HG02970 (cell line): ENCODE measurements at regions not wholly inside any gene's neighbourhood (a gene's known extent, or its start where the extent isn't known, plus 50 kb on each side); places are given as distances from the start of the nearest gene placed in this dataset.
A peak's percentile ranks its signal among the peaks of the same experiment; 100 is the strongest.

ENCODE experiments used
- ATAC-seq: cut with Tn5 transposase; IDR thresholded peaks from one replicate; pipeline ENCODE4 v1.9.1; 2021; ENCODE audit warnings: mild to moderate bottlenecking, moderate library complexity, moderate number of reproducible peaks; ENCODE audit not compliant: unreplicated experiment, low FRiP score

DNA sequence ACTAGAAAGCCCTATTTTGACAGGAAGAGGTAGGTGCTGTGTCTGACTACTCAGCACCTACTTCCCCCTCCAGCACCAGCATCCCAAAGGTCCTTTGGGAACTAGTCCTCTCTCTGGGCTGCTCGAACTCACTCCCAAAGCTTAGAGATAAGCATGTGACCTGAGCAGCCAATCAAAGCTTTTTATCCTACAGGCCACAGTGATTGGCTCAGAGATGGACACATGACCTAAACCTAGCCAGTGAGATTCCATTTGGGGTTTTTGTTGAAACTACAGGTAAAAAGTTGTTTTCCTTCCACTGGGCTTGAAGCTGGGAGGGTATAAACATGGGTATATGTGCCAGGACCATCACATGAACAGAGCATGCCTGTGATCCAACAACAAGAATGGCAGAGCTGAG lies 186.5 kb upstream of the PPP2R3A start:
- ATAC-seq: no peak

DNA sequence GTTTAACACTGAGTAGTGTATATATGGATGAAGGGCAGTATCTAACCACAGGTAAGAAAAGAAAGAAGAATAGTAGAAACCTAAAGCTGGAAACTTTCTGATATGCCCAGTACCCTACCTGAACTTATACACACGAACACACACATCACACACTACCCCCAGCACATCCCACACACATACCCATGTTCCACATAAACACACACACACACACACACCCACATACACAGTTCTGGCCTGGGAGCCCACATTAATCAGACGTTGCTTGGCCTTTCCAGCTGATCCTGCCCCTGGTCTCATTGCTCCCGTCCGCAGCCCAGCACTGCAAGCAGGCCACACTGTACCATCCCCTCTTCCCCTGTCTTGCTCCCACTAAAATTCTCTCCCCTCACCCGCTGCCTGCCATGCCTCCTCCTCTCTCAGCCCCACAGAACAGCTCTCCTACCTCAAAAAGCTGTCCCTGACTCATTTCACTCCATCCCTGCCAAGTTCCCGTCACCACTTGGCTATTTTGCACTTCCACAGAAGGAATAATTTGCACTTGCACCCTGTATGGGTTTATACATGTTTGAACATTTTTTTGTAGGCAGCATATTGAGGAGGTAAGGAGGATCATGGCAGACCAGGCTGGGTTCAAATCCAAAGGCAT lies 185.8 kb upstream of the PPP2R3A start:
- no peak for ATAC-seq

DNA sequence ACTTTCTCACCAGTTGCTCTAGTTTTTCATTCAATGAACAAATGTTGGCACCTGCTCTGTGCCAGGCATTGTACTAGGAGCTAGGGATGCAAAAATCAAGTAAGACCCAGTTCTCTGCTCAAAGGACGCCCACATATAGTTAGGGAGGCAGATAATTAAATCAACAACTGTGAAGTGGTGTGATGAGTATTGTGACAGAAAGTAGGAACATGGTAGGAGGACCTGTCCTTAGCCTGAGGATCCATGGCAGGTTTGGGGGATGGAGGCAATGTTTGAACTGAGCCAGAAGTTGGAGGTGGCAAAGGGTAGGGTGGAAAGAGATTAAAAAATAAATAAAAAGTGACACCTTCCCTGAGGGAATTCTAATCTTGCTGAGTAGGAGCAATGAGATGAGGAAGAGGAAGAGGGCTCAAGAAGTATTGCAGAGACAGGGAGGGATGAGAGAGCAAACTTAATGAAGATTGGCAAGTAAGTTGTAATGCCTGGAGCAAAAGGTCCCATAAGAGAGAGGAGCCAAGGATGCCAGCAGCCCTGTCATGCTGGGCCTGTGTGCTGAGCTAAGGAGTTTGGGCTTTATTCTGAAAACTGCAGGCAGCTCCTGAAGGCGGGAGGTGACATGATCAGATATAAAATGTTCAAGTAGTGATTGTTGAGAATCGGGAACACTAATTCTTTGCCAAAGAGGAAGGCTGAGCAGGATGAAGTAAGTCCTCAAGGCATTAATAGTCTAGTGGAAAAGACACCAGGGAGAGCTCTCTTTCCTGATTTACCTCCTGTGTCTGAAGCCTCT lies 184.3 kb upstream of the PPP2R3A start:
- ATAC-seq: no peak

DNA sequence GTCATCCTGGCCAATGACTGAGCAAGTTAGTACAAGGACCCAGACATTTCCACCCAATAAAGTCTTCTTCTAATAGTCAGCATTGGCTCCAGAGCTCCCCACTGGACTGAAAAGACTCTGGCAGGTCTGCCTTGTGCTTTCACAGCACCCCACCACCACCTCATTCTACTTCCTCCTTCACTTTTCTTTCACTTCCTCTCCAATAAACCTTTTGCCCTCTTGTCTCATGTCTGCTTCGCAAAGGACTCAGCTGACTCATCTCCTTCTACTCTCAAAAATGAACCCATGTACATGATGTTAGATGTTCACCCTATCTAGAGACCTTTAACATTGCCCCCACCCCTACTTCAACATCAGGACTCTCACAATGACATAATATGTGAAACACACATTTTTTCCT lies 181.0 kb upstream of the PPP2R3A start:
- ATAC-seq: peak; percentile 56

DNA sequence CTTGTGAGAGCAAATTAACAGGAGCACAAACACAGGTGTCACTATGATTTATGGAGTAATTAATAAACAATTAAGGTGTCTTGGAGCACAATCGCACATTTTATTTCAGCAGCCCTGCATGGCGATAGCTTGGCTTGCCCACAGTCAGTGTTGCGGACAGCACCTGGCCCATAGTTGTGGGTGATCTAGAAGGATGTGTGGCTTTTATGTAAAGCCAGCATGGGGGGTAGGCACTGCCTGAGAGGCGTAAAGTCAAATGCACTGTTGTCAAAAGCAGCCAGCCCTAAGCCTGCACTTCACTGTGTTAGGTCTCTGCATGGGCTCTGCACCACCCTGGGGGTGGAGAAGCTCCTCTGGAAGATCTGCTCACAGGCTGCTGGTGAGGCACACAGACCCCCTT lies 177.4 kb upstream of the PPP2R3A start:
- ATAC-seq: no peak

DNA sequence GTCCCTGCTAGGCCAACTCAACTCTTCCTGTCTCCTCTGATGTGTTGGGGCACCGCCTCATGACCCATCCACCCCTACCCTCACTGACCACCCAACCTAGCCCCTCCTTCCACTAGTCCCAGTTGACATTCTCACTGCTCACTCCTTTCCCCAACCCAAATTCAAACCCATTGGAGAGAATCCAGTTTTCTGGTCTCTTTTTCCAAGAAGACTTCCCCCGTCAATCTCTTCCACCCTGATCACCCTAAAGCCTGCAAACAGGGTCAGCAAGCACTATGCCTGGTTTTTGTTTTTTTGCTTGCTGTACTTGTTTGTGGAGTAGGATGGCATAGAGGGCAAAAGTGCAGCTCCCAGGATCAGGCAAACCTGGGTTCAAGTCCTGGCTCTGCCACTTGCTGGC lies 176.6 kb upstream of the PPP2R3A start:
- no peak for ATAC-seq

DNA sequence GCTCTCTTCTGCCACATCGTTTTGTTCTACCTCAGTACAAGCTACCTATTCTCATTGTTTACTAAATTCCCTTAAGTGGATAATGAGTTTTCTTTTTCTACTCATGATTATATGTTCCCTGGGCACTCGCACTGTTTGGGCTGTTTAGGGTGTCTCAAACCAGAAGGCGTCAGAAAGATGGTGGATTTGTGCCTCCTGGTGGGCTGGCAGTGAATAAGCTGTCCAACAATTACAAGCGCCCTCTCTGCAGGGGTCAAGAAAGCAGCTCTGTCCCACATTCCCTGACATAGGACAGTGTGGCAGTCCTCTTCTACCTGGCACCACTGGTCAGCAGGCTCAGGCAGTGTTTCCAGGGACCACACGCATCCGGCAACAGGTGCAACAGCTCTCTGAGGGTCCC lies 173.4 kb upstream of the PPP2R3A start:
- ATAC-seq: no peak

DNA sequence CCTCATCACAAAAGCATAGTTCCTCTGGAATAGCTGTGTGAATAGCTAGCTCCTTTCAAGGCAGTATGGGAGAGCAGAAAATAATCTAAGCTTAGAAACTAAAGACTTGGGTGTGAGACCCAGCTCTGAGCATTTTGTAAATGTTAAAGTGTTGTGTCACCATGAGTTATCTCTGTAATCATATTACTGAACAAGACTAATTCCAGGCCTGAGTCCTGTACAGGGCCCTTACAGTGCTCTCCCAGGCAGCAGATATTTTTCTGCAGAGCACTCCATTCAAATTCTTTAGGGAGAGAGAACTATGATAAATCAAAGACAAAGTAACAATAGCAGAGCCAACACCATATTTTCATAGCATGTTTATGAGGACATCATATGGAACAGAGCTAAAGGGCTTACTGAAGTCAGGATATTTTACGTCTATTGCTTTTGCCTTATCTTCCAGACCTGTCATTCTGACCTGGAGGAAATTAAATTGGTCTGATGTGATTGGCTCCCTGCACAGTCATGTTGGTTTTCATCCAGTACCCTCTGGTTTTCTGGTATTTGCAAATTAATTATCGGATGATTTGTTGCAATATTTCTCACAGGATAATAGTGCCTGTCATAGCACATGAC lies 172.6 kb upstream of the PPP2R3A start:
- no peak for ATAC-seq

DNA sequence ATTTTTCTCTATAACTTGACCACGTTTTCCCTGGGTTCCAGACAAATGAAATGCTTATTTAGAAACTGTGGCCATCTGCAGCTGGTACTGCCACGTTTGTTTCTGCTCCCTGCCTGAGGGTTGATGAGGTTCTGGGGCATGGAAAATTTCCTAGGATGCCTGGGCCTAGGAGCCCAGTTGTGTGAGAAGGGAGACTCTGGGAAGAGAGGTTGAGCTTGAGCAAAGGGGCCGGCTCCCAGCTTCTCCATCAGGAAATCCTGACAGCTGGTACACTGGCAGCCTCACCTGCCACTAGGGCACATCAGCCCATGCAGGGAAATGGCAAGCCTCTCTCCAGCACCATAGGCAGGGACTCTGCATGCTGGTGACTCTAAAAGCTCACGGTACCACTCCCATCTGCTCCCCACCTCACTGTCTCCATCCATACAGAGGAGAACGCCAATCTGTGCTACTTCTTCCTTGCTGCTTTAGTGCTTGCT lies 165.4 kb upstream of the PPP2R3A start:
- ATAC-seq: no peak

DNA sequence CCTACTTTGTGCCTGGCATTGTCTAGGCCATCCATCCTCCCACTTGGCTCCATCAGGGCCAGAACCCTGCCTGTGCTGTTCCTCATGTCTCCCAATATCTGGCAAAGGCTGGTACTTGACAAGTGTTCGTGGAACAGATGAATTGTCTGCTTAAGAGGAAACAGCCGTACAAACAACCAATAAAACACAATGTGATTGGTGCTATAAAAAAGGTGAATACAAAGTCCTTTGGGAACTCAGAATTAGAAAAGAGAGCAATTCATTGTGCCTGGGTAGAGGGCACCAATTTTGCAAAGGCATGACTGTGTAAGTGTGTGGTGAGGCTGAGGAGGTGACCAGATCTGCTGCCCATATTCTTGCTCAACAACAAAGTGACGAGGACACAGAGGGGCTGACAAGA lies 164.5 kb upstream of the PPP2R3A start:
- ATAC-seq: no peak

DNA sequence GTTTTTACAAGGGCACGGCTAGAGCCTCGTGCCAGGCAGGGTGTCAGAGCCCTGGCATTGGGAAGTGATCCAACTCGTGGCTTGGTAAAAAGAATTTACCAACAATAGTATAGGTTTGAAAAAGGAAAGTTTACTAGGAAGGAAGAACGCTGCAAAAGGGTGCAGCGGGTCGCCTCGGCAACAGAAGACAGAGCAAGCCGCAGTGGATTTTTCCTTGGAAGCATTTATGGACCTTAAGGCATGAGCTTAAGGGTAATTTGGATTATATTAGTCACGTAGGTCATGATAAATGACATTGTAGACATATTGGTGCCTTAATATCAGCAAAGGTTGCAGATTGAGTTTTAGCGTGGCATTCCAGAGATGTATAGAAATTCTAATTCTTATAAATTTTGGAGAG lies 163.4 kb upstream of the PPP2R3A start:
- no peak for ATAC-seq

DNA sequence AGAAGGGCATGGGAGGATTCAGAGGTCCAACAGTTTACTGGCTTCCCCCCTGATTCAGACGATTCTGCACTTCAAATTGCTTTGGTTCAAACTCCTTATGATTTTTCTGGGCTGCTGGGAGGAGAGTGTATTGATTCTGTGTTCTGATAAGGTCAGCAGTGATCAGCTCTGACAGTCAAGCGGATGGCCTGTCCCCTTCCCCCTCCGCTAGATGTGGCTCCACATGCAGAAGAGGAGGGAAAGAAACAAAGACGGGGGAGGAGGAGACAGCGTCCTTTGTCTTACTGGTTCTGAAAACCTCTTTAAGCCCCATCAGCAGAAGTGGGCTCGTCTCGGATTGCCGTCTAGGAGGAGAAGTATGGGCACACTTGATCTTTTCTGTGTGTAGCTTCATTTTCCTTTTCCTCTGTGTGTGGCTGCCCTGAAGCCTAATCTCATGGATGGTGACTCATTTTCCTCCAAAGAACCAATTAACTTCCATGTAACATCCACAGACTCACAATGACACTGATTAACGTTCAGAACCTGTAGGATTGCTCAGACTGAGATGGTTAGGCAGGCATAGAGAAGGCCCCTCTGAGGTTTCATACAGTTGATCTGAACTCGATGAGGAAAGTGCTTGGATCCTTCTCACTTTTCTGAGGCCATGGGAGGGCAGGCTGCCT lies 162.4 kb upstream of the PPP2R3A start:
- ATAC-seq: no peak

DNA sequence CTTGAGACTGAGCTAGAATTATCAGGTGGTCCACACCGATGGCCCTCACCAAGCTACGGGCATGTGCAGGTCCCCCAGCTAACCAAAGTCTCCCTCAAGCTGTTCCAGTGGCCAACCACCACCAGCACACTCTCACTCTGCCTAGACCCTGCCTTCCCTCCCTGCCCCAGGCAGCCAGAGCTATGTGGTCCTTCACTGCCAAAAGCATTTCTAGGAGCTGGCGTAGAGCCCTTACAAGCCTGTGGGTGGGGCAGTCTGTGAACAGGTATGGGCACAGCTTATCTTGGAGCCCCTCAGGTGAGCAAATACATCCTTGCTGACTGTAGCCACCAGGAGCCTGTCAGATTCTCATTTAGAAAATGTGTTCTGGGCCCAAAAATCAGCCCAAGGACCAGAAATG lies 159.8 kb upstream of the PPP2R3A start:
- ATAC-seq: no peak

DNA sequence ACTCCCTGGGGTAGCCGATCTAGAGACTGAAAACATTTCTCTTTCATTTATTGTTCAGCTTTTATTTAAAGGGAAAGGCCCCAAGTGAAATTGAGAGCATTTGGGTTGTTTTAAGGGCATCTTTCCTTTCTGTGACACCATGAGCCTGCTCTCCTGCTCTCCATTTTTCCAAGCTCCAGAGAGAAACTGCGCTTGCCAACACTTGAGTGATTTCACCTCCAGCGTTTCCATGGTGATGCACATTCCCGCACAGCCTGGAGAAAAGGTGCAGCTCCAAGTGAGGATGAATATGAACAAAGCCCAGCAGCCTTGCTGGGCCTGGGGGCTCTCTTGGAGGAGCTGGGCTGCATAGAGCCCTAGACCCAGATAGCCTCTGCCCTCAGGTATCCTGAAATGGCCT lies 159.2 kb upstream of the PPP2R3A start:
- no peak for ATAC-seq

DNA sequence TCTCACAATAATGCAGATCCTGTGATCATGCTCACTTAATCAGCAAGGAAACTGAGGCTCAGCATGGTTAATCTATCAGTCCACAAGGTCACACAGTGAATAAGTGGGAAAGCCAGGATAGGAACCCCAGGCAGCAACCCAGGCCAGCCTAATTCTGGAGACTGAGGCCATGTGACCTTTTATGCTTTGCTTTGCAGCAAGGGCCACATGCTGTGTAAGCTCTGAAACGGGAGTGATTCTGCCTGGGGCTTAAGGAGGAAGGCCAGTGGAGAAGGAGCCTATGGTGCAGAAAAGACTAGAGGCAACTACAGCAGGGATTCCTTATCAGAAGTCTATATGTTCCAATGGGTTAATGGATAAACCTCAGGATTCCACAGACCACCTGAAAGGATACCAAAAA lies 157.6 kb upstream of the PPP2R3A start:
- ATAC-seq: no peak

DNA sequence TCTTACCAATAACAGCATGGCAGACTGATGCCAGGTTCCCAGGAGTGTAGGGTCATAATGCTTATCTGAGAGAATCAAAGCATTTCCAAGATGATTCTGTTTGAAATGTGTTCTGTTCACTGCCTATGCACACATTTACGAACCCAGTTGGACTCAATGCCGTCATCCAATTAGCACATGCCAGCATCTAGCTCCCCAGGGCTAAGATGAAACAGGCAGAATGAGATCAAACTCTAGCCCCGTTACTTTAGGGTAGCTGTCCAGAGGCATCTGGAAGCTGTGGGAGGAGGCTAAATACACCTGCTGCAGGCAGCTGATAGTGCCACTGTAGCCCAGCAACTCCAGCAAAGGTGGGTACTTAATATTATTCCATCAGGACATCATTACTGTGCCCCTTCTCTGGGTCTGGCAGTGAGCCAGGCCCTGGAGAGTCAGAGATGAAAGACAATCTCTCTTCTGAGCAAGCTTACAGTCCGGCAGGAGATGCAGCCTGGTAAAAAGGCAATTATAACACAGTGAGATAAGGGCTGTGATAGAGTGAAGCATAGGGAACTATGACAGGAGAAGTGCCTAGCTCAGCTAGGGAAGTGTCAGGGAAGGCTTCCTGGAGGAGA lies 156.4 kb upstream of the PPP2R3A start:
- ATAC-seq: no peak

DNA sequence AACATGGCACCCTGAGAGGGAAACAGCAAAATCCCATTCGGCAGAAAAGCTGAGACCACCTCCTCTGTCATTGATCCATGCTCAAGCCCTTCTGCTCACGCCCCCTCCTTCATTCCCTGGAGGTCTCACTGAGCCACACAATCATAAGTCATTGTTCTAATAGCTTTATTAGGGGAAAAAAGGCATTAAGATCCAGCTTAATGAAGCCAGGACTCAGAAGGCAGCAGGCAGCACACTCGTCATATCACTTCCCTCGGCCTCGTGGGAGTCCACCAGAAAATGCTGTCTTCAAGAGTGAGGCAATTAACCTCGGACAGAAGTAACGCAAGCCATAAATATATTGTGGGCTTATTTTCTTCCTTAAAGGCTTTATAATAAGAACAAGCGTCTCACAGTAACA lies 153.9 kb upstream of the PPP2R3A start:
- no peak for ATAC-seq

DNA sequence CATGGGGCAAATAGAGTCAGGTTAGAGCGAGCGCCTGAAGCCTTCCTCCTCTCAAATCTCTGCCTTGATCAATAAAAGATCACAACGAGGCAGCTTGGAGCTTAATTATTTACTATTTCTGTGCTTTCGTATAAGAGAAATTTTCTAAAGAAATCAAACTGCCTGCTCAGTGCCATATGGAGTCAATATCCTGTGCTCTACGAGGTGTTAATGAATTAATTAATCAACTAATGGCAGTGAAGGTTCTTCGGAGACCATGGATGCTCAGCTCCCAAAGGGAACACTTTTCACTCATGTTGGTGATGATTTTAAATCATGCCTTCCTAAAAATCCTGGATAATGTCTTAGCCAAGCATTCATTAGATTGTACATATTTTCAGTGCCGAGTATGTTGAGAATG lies 153.5 kb upstream of the PPP2R3A start:
- ATAC-seq: no peak

DNA sequence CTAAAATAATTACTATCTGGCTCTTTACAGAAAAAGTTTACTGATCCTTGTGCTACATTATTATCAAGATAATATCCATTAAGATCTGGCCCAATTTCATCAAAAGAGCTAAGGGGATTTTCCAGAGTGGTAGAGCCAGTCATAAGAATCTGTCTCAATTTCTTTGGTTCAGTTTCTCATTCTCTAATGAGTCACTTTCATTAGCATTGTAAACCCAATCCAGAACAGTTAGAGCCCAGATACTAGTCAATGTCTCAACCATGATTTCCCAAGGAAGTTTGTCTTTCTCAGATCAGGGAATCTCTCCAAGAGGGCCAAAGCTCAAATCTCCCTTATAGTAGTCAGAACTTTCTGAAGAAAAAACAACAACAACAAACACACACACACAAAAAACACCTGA lies 131.1 kb upstream of the PPP2R3A start:
- no peak for ATAC-seq

DNA sequence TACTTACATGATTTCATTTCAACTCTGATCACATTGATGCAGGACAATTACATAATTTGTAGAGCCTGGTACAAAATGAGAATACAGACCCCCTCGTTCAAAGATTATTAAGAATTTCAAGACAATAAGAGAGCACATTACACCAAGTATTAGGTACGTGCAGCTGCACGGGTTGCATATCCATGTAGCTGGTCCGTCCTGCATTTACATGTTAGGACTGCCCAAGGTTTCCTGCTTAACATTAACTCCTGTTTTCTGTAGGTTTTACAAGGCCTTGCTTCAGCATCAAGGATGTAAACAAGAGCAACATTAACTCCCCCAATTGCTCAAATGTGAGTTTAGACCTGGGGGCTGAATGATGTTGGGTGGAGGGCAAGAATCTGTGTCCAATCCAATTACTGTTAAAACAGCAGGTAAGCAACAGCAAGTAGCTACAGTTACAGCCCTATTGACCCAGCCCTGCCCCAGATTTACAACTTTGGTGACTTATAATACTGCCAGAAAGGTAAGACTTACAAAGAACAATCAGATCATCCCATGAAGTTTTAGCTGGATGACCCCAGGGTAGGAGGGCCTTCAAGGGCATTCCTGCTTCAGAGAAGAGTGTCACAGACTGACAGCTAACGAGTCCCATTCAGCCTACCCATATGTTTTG lies 127.4 kb upstream of the PPP2R3A start:
- ATAC-seq: no peak
